ENCODE measurements at regions not wholly inside any gene's neighbourhood (a gene's known extent, or its start where the extent isn't known, plus 50 kb on each side); places are given as distances from the start of the nearest gene placed in this dataset.

- no peak for TF ChIP-seq TEAD4 (IDR thresholded peaks at IDR 0.05)
- TF ChIP-seq EP300 (IDR thresholded peaks at IDR 0.05; ENCODE audit: borderline replicate concordance), result no peak
- TF ChIP-seq ZBTB7A (IDR thresholded peaks at IDR 0.05; ENCODE audit: low read depth), result no peak
- TF ChIP-seq CREB1 (IDR thresholded peaks at IDR 0.05; ENCODE audit: low read depth), result no peak
- TF ChIP-seq NFIC (IDR thresholded peaks at IDR 0.05), result no peak
- TF ChIP-seq REST (IDR thresholded peaks at IDR 0.05; ENCODE audit: low read depth), result no peak
- no peak for TF ChIP-seq MAX (IDR thresholded peaks at IDR 0.05)
- TF ChIP-seq TAF1 (IDR thresholded peaks at IDR 0.05; ENCODE audit: low read depth), result no peak
Observed at GRCh38 chr1:11338284-11338924, 65.4 kb downstream of the UBIAD1 start.
